ENCODE measurements at regions not wholly inside any gene's neighbourhood (a gene's known extent, or its start where the extent isn't known, plus 50 kb on each side); places are given as distances from the start of the nearest gene placed in this dataset.

GRCh38 chr11:119901657-119902577 lies 172.9 kb upstream of the NECTIN1 start:
- TF ChIP-seq CTCF (IDR thresholded peaks at IDR 0.05; ENCODE audit: low read depth, low read length, poor library complexity, severe bottlenecking) (no peak), EZH2phosphoT487 (IDR thresholded peaks at IDR 0.05; ENCODE audit: borderline replicate concordance, low read length) (no peak)
